Retinal pigment epithelial cell (primary cell): ENCODE measurements at regions not wholly inside any gene's neighbourhood (a gene's known extent, or its start where the extent isn't known, plus 50 kb on each side); places are given as distances from the start of the nearest gene placed in this dataset.
"Not testable (repeated sequence)": the region's sequence is repeated elsewhere in the genome, so short reads cannot be mapped to it uniquely, and the experiment has no call there.

Source experiments
- DNase-seq: peaks from one replicate; pipeline ENCODE4 v3.0.0-alpha.2; 2010; ENCODE audit warnings: low read depth
- H3K4me3 ChIP-seq: 2 replicates; pipeline ENCODE4 v1.5.1; 2011; ENCODE audit warnings: mild to moderate bottlenecking, low read length, control low read depth, moderate library complexity
- TF ChIP-seq, protein P1 (sequence below): conservative IDR thresholded peaks from 2 replicates; pipeline ENCODE4 v1.5.1; 2011; ENCODE audit warnings: low read depth, low read length, control low read depth, inconsistent platforms

DNA sequence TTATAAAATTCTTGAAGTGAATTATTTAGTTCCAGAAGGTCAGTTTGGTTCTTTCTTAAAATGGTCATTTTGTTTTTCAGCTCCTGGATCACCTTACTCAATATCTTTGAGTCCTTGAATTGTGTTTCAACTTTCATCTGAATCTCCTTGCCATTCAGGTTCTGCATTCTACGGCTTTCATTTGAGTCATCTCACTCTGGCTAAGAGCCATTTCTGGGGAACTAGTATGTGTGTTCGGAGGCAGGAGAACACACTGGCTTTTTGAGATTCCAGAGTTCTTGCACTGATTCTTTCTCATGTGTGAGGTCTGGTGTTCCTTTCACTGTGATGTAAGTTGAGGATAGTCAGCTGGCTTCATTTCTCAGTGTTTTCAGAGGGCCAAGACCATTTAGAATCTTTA is 708.4 kb upstream of the FRG1 start:
- no peak overlapping the region for H3K4me3 ChIP-seq
- DNase-seq = no peak
- TF ChIP-seq, protein P1, sequence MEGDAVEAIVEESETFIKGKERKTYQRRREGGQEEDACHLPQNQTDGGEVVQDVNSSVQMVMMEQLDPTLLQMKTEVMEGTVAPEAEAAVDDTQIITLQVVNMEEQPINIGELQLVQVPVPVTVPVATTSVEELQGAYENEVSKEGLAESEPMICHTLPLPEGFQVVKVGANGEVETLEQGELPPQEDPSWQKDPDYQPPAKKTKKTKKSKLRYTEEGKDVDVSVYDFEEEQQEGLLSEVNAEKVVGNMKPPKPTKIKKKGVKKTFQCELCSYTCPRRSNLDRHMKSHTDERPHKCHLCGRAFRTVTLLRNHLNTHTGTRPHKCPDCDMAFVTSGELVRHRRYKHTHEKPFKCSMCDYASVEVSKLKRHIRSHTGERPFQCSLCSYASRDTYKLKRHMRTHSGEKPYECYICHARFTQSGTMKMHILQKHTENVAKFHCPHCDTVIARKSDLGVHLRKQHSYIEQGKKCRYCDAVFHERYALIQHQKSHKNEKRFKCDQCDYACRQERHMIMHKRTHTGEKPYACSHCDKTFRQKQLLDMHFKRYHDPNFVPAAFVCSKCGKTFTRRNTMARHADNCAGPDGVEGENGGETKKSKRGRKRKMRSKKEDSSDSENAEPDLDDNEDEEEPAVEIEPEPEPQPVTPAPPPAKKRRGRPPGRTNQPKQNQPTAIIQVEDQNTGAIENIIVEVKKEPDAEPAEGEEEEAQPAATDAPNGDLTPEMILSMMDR = no peak

GRCh38 chr4:189233754-189234153 is 706.9 kb upstream of the FRG1 start:
- not testable (repeated sequence) for H3K4me3 ChIP-seq, DNase-seq

DNA sequence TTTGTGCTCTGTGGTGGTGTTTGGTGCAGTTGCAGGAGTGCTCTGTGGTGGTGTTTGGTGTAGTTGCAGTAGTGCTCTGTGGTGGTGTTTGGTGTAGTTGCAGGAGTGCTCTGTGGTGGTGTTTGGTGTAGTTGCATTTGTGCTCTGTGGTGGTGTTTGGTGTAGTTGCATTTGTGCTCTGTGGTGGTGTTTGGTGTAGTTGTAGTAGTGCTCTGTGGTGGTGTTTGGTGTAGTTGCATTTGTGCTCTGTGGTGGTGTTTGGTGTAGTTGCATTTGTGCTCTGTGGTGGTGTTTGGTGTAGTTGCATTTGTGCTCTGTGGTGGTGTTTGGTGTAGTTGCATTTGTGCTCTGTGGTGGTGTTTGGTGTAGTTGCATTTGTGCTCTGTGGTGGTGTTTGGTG is 705.7 kb upstream of the FRG1 start:
- not testable (repeated sequence) for DNase-seq, H3K4me3 ChIP-seq

GRCh38 chr4:189235599-189235998 is 705.1 kb upstream of the FRG1 start:
- TF ChIP-seq, protein P1 = no peak
- DNase-seq = no peak
- no peak overlapping the region for H3K4me3 ChIP-seq

GRCh38 chr4:189236321-189236720 is 704.4 kb upstream of the FRG1 start:
- not testable (repeated sequence) for DNase-seq, H3K4me3 ChIP-seq

DNA sequence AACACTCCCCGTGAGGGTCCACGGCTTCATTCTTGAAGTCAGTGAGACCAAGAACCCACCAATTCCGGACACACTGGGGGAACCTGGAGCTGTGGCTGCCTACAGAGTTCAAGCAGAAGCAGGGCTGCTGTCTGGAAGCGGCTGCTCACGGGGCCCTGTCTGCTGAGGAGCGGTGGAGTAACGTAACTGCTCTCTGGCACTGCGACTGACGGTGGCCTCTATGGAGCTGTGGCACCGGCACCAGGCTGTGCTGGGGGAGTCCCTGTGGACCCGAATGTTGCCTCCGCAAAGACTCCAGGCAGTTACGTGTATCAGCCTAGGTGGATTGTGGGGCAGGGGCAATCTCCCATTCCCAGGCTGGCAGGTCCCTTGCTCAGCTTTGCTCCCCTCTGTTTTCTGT is 703.3 kb upstream of the FRG1 start:
- TF ChIP-seq, protein P1 = no peak
- H3K4me3 ChIP-seq = no peak overlapping the region
- DNase-seq = no peak

GRCh38 chr4:189255636-189256035 is 685.0 kb upstream of the FRG1 start:
- TF ChIP-seq, protein P1 = no peak
- DNase-seq = no peak
- H3K4me3 ChIP-seq = no peak overlapping the region

DNA sequence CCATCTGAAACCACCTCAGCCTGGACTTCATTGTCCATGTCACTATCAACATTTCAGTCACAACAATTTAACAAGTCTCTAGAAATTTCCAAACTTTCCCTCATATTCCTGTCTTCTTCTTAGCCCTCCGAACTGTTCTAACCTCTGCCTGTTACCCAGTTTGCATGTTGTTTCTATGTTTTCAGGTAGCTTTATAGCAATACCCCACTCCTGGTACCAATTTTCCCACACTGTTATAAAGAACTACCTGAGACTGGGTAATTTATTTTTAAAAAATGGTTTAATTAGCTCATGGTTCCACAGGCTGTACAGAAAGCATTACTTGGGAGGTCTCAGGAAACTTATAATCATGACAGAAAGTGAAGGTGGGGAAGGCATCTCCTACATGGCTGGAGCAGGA is 679.2 kb upstream of the FRG1 start:
- no peak for DNase-seq
- no peak overlapping the region for H3K4me3 ChIP-seq
- TF ChIP-seq, protein P1 = no peak

- no peak for DNase-seq
- TF ChIP-seq, protein P1 = no peak
- no peak overlapping the region for H3K4me3 ChIP-seq
These were observed 675.2 kb upstream of the FRG1 start for GRCh38 chr4:189265515-189265914.
